HCT116 (cell line): ENCODE measurements at regions not wholly inside any gene's neighbourhood (a gene's known extent, or its start where the extent isn't known, plus 50 kb on each side); places are given as distances from the start of the nearest gene placed in this dataset.

ENCODE experiments used
- ATAC-seq: fragments of 200-7000 bp; cut with Tn5 transposase; 2 replicates; pipeline ENCODE4 v1.9.1; 2020; ENCODE audit warnings: mild to moderate bottlenecking, moderate library complexity
- BruUV-seq: library from RNA; stranded (reverse); fragments of 400-500 nt; replicated peaks from 2 replicates; lab custom pipeline; 2021; lab: Mats Ljungman, UMichigan
- CTCF ChIA-PET: fragments of 300-600 bp; sonication (Branson Sonifier 250); formaldehyde crosslinking; loops from one replicate; lab custom pipeline; 2021; ENCODE audit warnings: antibody characterized with exemption; lab: Charles Lee
- POLR2A ChIA-PET: fragments of 300-600, 350-600 bp; sonication (Branson Sonifier 250); formaldehyde crosslinking; loops from one replicate; lab custom pipeline; 2021; ENCODE audit warnings: antibody characterized with exemption; lab: Charles Lee
- RAD21 ChIA-PET, 2 experiments: fragments of 300-600 bp; sonication (Branson Sonifier 250); formaldehyde crosslinking; loops; one replicate each; lab custom pipeline; 2023; ENCODE audit warnings: low total read pairs in 2 of 2; ENCODE audit not compliant: uncharacterized antibody in 2 of 2, unreplicated experiment in 2 of 2, low non-redundant PET in 1 of 2; lab: Charles Lee
- DNase-seq: peaks from one replicate; pipeline ENCODE4 v3.0.0-alpha.2; 2010; ENCODE audit warnings: low read depth, low spot score
- H2AFZ ChIP-seq: fragments of 200-600 bp; shearing (Covaris generic), sonication (generic); 2 replicates; pipeline ENCODE4 v1.6.1; 2017; ENCODE audit warnings: low read depth, mixed run types, mixed read lengths, antibody characterized with exemption, low read length; ENCODE audit not compliant: poor library complexity, severe bottlenecking
- H3K27ac ChIP-seq: 2 replicates; pipeline ENCODE4 v1.5.1; 2012; ENCODE audit warnings: low read depth, low read length
- H3K27me3 ChIP-seq: fragments of 200-600 bp; sonication (generic); 2 replicates; pipeline ENCODE4 v1.6.1; 2016; ENCODE audit warnings: mixed run types, low read length, mixed read lengths; ENCODE audit not compliant: insufficient read depth
- H3K36me3 ChIP-seq, 2 experiments: fragments of 200-500 bp in 1 of 2; fragments of 200-600 bp in 1 of 2; sonication (Bioruptor generic) in 1 of 2; sonication (generic) in 1 of 2; 2 replicates each; pipeline versions ENCODE4 v1.5.1 to v1.6.1; 2014 to 2016; ENCODE audit warnings: low read length in 2 of 2, inconsistent platforms in 1 of 2, mixed read lengths in 1 of 2, mixed run types in 1 of 2; ENCODE audit not compliant: insufficient read depth in 2 of 2, control insufficient read depth in 1 of 2
- H3K4me1 ChIP-seq, 2 experiments: fragments of 200-600 bp in 1 of 2; sonication (generic) in 1 of 2; 2 replicates each; pipeline versions ENCODE4 v1.5.1 to v1.6.1; 2012 to 2017; ENCODE audit warnings: low read length in 2 of 2, inconsistent platforms in 1 of 2, mild to moderate bottlenecking in 1 of 2, mixed read lengths in 1 of 2, mixed run types in 1 of 2, moderate library complexity in 1 of 2; ENCODE audit not compliant: insufficient read depth in 2 of 2, control insufficient read depth in 1 of 2
- H3K4me2 ChIP-seq: fragments of 200-600 bp; sonication (generic); 2 replicates; pipeline ENCODE4 v1.6.1; 2017; ENCODE audit warnings: mixed run types, low read length, mixed read lengths
- H3K4me3 ChIP-seq, 2 experiments: fragments of 200-600 bp in 1 of 2; sonication (generic) in 1 of 2; replicated peaks in 1 of 2; 2 replicates each; pipeline ENCODE4 v1.5.1; 2011 to 2016; ENCODE audit warnings: low read length in 2 of 2, control low read depth in 1 of 2, low read depth in 1 of 2, mild to moderate bottlenecking in 1 of 2, mixed read lengths in 1 of 2, mixed run types in 1 of 2
- H3K79me2 ChIP-seq: fragments of 200-600 bp; sonication (generic); 2 replicates; pipeline ENCODE4 v1.6.1; 2017; ENCODE audit warnings: mild to moderate bottlenecking, mixed run types, low read length, moderate library complexity, mixed read lengths; ENCODE audit not compliant: insufficient read depth
- H3K9ac ChIP-seq: fragments of 200-600 bp; sonication (generic); 2 replicates; pipeline ENCODE4 v1.6.1; 2016; ENCODE audit warnings: low read length, mixed read lengths
- H3K9me2 ChIP-seq: fragments of 200-600 bp; sonication (generic), shearing (Covaris generic); 2 replicates; pipeline ENCODE4 v1.6.1; 2017; ENCODE audit warnings: mixed run types, mild to moderate bottlenecking, moderate library complexity; ENCODE audit not compliant: insufficient read depth
- H3K9me3 ChIP-seq, 2 experiments: fragments of 200-500 bp in 1 of 2; fragments of 200-600 bp in 1 of 2; sonication (Bioruptor generic) in 1 of 2; sonication (generic) in 1 of 2; 2 replicates each; pipeline ENCODE4 v1.6.1; 2014 to 2017; ENCODE audit warnings: low read length in 2 of 2, mixed read lengths in 2 of 2, inconsistent platforms in 1 of 2, low read depth in 1 of 2, mild to moderate bottlenecking in 1 of 2, mixed run types in 1 of 2, moderate library complexity in 1 of 2; ENCODE audit not compliant: control insufficient read depth in 1 of 2, insufficient read depth in 1 of 2
- H4K20me1 ChIP-seq: fragments of 200-600 bp; sonication (generic), shearing (Covaris generic); 2 replicates; pipeline ENCODE4 v1.6.1; 2017; ENCODE audit warnings: mixed run types, mild to moderate bottlenecking, moderate library complexity; ENCODE audit not compliant: insufficient read depth
- ATF3 ChIP-seq: IDR thresholded peaks from 2 replicates; pipeline ENCODE4 v1.6.1; 2012
- CBX3 ChIP-seq: IDR thresholded peaks from 2 replicates; pipeline ENCODE4 v1.6.1; 2012; ENCODE audit warnings: low read depth
- CEBPB ChIP-seq: IDR thresholded peaks from 2 replicates; pipeline ENCODE4 v1.6.1; 2012; ENCODE audit warnings: low read depth
- EGR1 ChIP-seq: IDR thresholded peaks from 2 replicates; pipeline ENCODE4 v1.6.1; 2012; ENCODE audit warnings: low read depth
- ELF1 ChIP-seq: IDR thresholded peaks from 2 replicates; pipeline ENCODE4 v1.6.1; 2012; ENCODE audit warnings: low read depth, borderline replicate concordance
- EZH2 ChIP-seq: fragments of 200-600 bp; sonication (generic); IDR thresholded peaks from 2 replicates; pipeline ENCODE4 v1.6.1; 2017; ENCODE audit warnings: antibody characterized with exemption, mixed run types
- EZH2phosphoT487 ChIP-seq: fragments of 200-600 bp; IDR thresholded peaks from 2 replicates; pipeline ENCODE4 v1.6.1; 2018; ENCODE audit warnings: antibody characterized with exemption, borderline replicate concordance
- FOSL1 ChIP-seq: IDR thresholded peaks from 2 replicates; pipeline ENCODE4 v1.6.1; 2012; ENCODE audit warnings: low read depth
- JUND ChIP-seq: IDR thresholded peaks from 2 replicates; pipeline ENCODE4 v1.6.1; 2012
- MAX ChIP-seq: IDR thresholded peaks from 2 replicates; pipeline ENCODE4 v1.6.1; 2012
- POLR2A ChIP-seq: IDR thresholded peaks from 2 replicates; pipeline ENCODE4 v1.7.0; 2011; ENCODE audit warnings: borderline replicate concordance; ENCODE audit not compliant: insufficient read depth, insufficient read length; ENCODE audit errors: extremely low read depth
- POLR2AphosphoS5 ChIP-seq: IDR thresholded peaks from 2 replicates; pipeline ENCODE4 v1.6.1; 2011; ENCODE audit warnings: mild to moderate bottlenecking, low read depth, low read length, moderate library complexity
- SIN3A ChIP-seq: IDR thresholded peaks from 2 replicates; pipeline ENCODE4 v1.6.1; 2012; ENCODE audit warnings: low read depth
- SP1 ChIP-seq: IDR thresholded peaks from 2 replicates; pipeline ENCODE4 v1.6.1; 2012; ENCODE audit warnings: low read depth
- SRF ChIP-seq: IDR thresholded peaks from 2 replicates; pipeline ENCODE4 v1.6.1; 2012; ENCODE audit warnings: low read depth
- YY1 ChIP-seq: IDR thresholded peaks from 2 replicates; pipeline ENCODE4 v1.6.1; 2011; ENCODE audit warnings: low read length, low read depth, moderate library complexity, mild to moderate bottlenecking; ENCODE audit not compliant: insufficient replicate concordance; ENCODE audit errors: extremely low read depth
- ZBTB33 ChIP-seq: IDR thresholded peaks from 2 replicates; pipeline ENCODE4 v1.6.1; 2011; ENCODE audit warnings: mild to moderate bottlenecking, low read length, moderate library complexity; ENCODE audit not compliant: insufficient replicate concordance; ENCODE audit errors: extremely low read depth
- ZNF274 ChIP-seq: fragments of 200-500 bp; sonication (Bioruptor generic); IDR thresholded peaks from 2 replicates; pipeline ENCODE4 v1.6.1; 2014; ENCODE audit warnings: mild to moderate bottlenecking, low read depth, low read length, inconsistent platforms
- intact Hi-C: fragments of 100-400 bp; cut with micrococcal nuclease; formaldehyde crosslinking; loops from 2 replicates; pipeline ENCODE4 v1.10.0; 2022
- TF ChIP-seq, protein P1 (sequence below), 3 experiments: fragments of 200-600 bp in 1 of 3; sonication (generic) in 1 of 3; IDR thresholded peaks in 2 of 3; conservative IDR thresholded peaks in 1 of 3; 2 replicates each; pipeline ENCODE4 v1.5.1; 2012 to 2017; ENCODE audit warnings: low read depth in 2 of 3, low read length in 2 of 3, antibody characterized with exemption in 1 of 3, borderline replicate concordance in 1 of 3, control low read depth in 1 of 3, mild to moderate bottlenecking in 1 of 3, mixed read lengths in 1 of 3, mixed run types in 1 of 3, moderate library complexity in 1 of 3; ENCODE audit not compliant: insufficient read depth in 1 of 3

DNA sequence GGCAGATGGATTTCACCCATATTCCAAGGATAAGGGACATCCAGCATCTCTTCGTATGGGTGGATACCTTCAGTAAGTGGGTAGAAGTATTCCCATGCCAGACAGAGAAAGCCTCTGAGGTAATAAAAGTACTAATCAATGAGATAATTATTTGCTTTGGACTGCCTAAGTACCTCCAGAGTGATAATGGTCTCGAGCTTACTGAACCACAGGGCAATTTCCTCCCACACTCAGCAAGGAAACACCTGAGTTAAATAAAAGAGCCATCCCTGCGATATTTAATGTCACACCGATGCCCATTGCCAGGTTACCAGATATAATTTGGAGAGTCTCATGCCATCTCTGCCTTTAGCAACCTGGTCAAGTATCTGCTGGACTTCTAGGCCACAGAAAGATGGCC lies 70.6 kb upstream of the MPEG1 start:
- ChIA-PET POLR2A (no interaction called here), RAD21 (no interaction called here), CTCF (interaction anchor here (1.5 kb wide), 1 partner anchor 112 kb away, joined by 5 read pairs; the partner anchor contains the start of gene DTX4)
- H3K9ac ChIP-seq, result no peak overlapping the region
- H3K9me2 ChIP-seq, result no peaks in the 10 kb centered on the region
- H3K27me3 ChIP-seq, result peaks cover 16% of the 10 kb centered on the region; the same call in 1 of the 2 replicates
- no peak overlapping the region for H3K4me3 ChIP-seq
- no peaks in the 10 kb centered on the region for H3K4me1 ChIP-seq
- no peaks in the 10 kb centered on the region for H3K79me2 ChIP-seq
- no peaks in the 10 kb centered on the region for H4K20me1 ChIP-seq
- no peak for TF ChIP-seq ATF3
- TF ChIP-seq, protein P1, sequence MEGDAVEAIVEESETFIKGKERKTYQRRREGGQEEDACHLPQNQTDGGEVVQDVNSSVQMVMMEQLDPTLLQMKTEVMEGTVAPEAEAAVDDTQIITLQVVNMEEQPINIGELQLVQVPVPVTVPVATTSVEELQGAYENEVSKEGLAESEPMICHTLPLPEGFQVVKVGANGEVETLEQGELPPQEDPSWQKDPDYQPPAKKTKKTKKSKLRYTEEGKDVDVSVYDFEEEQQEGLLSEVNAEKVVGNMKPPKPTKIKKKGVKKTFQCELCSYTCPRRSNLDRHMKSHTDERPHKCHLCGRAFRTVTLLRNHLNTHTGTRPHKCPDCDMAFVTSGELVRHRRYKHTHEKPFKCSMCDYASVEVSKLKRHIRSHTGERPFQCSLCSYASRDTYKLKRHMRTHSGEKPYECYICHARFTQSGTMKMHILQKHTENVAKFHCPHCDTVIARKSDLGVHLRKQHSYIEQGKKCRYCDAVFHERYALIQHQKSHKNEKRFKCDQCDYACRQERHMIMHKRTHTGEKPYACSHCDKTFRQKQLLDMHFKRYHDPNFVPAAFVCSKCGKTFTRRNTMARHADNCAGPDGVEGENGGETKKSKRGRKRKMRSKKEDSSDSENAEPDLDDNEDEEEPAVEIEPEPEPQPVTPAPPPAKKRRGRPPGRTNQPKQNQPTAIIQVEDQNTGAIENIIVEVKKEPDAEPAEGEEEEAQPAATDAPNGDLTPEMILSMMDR (IDR thresholded peaks at IDR 0.05 in 2 of 3, conservative IDR thresholded peaks at IDR 0.05 in 1 of 3; ENCODE audit: borderline replicate concordance in 1 of 3, insufficient read depth in 1 of 3, low read depth in 2 of 3, low read length in 2 of 3), result no peak
- TF ChIP-seq EGR1, result no peak
- TF ChIP-seq ZNF274, result no peak
- TF ChIP-seq CBX3, result no peak
- no peak for TF ChIP-seq POLR2AphosphoS5
- no peak for TF ChIP-seq EZH2
- no peak for TF ChIP-seq CEBPB
- no peak for TF ChIP-seq ZBTB33
- no peak for TF ChIP-seq SIN3A
- TF ChIP-seq POLR2A, result no peak
- no peak for TF ChIP-seq FOSL1
- no peak for TF ChIP-seq SRF
- TF ChIP-seq YY1, result no peak
- no peak for TF ChIP-seq JUND
- no peak for TF ChIP-seq EZH2phosphoT487
- TF ChIP-seq SP1, result no peak
- no peak for TF ChIP-seq ELF1
- no peak for TF ChIP-seq MAX
- ATAC-seq, result no peak
- intact Hi-C loops, result loop anchor here (5.0 kb wide), 1 partner anchor 399 kb away; no protein-coding TSS in a partner anchor
- H3K4me2 ChIP-seq, result no peak overlapping the region
- no peak overlapping the region for H2AFZ ChIP-seq
- BruUV-seq, result no TSS peak
- no peak overlapping the region for H3K27ac ChIP-seq
- H3K36me3 ChIP-seq, result no peaks in the 10 kb centered on the region
- no peak for DNase-seq
- no peaks in the 10 kb centered on the region for H3K9me3 ChIP-seq
